ENCODE measurements at regions not wholly inside any gene's neighbourhood (a gene's known extent, or its start where the extent isn't known, plus 50 kb on each side); places are given as distances from the start of the nearest gene placed in this dataset.

DNA sequence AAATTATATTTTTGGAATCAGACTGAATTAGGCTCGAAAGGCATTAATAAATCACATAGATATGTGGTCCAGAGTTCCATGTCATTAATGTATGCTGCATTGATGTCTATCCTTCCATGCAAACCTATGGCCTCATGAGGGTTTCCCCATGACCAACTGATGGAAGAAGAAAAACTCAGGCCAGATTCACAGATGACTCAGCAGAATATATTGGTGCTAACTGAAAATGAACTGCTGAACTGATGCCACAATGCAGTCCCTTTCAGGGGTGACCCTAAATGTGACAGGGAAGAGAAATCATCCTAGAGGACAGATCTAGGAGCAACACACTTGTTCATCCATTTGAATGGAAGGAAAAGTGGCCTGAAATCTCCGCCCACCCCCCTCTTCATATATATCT lies 110.5 kb upstream of the KCND3 start:
- no TSS peak for BruUV-seq (replicated peaks)
- ChIA-PET CTCF (ENCODE audit: low intra/inter-chr PET ratio) (no interaction called here), POLR2A (no interaction called here)
- H3K9ac ChIP-seq (ENCODE audit: insufficient read depth in 1 of 2, low read depth in 2 of 2, low read length in 2 of 2) = no peak overlapping the region
- intact Hi-C loops (cut with micrococcal nuclease) (no loop called here), in situ Hi-C loops (cut with MboI) (no loop called here)
- TF ChIP-seq MAFK (IDR thresholded peaks at IDR 0.05; ENCODE audit: low read length) (peak; percentile 46; the same call in 1 of the 2 replicates), ZC3H11A (IDR thresholded peaks at IDR 0.05; ENCODE audit: low read depth, low read length) (no peak), C11orf30 (IDR thresholded peaks at IDR 0.05; ENCODE audit: low read depth) (peak; percentile 55), MAFF (IDR thresholded peaks at IDR 0.05; ENCODE audit: low read length) (peak; percentile 49; the same call in 1 of the 2 replicates), ZNF316 (IDR thresholded peaks at IDR 0.05) (peak; percentile 57), MAFG (tag; conservative IDR thresholded peaks at IDR 0.05) (peak; percentile 82), ZBTB1 (CRISPR knock-in tag; IDR thresholded peaks at IDR 0.05; ENCODE audit: borderline replicate concordance, low read depth) (no peak), NFE2 (IDR thresholded peaks at IDR 0.05; ENCODE audit: low read depth) (peak; percentile 66), NFE2L1 (tag; IDR thresholded peaks at IDR 0.05; ENCODE audit: borderline replicate concordance, low read depth) (peak; percentile 41; the same call in 1 of the 2 replicates)
- no peak overlapping the region for H3K4me3 ChIP-seq
- ATAC-seq = no peak
- WGBS (ENCODE audit: insufficient coverage, low coverage, missing lambda C conversion rate) = 0% methylated on average over 2 of the region's 2 CpGs
- no peaks in the 10 kb centered on the region for H3K4me1 ChIP-seq (replicated peaks in 1 of 2; ENCODE audit: control insufficient read depth in 2 of 2, insufficient read depth in 2 of 2, low read length in 2 of 2)
- H3K79me2 ChIP-seq (ENCODE audit: control insufficient read depth, insufficient read depth, low read length) = no peaks in the 10 kb centered on the region
- no peak overlapping the region for H3K4me2 ChIP-seq (ENCODE audit: insufficient read depth, low read length)
- DNase-seq (ENCODE audit: extremely low read depth in 1 of 4, low spot score in 3 of 4) = no peak
- H3K9me1 ChIP-seq (ENCODE audit: control insufficient read depth, insufficient read depth, low read length) = no peaks in the 10 kb centered on the region
- no peaks in the 10 kb centered on the region for H4K20me1 ChIP-seq (replicated peaks; ENCODE audit: control insufficient read depth, insufficient read depth, low read length)
- no peak overlapping the region for H3K27ac ChIP-seq (ENCODE audit: extremely low read depth, low read depth, low read length)
- no peaks in the 10 kb centered on the region for H3K36me3 ChIP-seq (ENCODE audit: control insufficient read depth, insufficient read depth, low read length)
- no peak overlapping the region for H2AFZ ChIP-seq (ENCODE audit: low read depth, low read length)
- H3K27me3 ChIP-seq (ENCODE audit: control insufficient read depth in 2 of 2, insufficient read depth in 2 of 2, low read length in 2 of 2) = no peaks in the 10 kb centered on the region
- FAIRE-seq = no peak
- H3K9me3 ChIP-seq (replicated peaks; ENCODE audit: control insufficient read depth, insufficient read depth, low read depth, low read length) = no peaks in the 10 kb centered on the region

DNA sequence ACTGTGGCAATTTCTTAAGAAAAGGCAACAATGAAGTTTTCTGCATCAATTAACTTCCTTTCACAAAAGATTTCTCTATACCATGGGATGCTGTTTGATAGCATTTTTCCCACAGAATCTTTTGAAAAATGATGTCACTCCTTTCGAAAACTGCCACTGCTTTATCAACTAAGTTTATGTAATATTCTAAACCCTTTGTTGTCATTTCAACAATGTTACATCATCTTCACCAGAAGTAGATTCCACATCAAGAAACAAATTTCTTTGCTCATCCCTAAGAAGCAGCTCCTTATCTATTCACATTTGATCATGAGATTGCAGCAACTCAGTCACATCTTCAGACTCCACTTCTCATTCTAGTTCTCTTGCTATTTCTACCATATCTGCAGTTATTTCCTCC lies 116.1 kb upstream of the KCND3 start:
- no peak overlapping the region for H3K9ac ChIP-seq (ENCODE audit: insufficient read depth in 1 of 2, low read depth in 2 of 2, low read length in 2 of 2)
- H3K36me3 ChIP-seq (ENCODE audit: control insufficient read depth, insufficient read depth, low read length) = no peaks in the 10 kb centered on the region
- no peak overlapping the region for H3K27ac ChIP-seq (ENCODE audit: extremely low read depth, low read depth, low read length)
- H3K4me3 ChIP-seq = no peak overlapping the region
- H3K4me2 ChIP-seq (ENCODE audit: insufficient read depth, low read length) = no peak overlapping the region
- H3K9me3 ChIP-seq (replicated peaks; ENCODE audit: control insufficient read depth, insufficient read depth, low read depth, low read length) = no peaks in the 10 kb centered on the region
- CTCF ChIA-PET (ENCODE audit: low intra/inter-chr PET ratio) = no interaction called here
- no peak overlapping the region for H2AFZ ChIP-seq (ENCODE audit: low read depth, low read length)
- no peak for FAIRE-seq
- no peaks in the 10 kb centered on the region for H3K4me1 ChIP-seq (replicated peaks in 1 of 2; ENCODE audit: control insufficient read depth in 2 of 2, insufficient read depth in 2 of 2, low read length in 2 of 2)
- no peaks in the 10 kb centered on the region for H4K20me1 ChIP-seq (replicated peaks; ENCODE audit: control insufficient read depth, insufficient read depth, low read length)
- in situ Hi-C loops (cut with MboI) = no loop called here
- 0% methylated on average over 1 of the region's 1 CpG for WGBS (ENCODE audit: insufficient coverage, low coverage, missing lambda C conversion rate)
- no peaks in the 10 kb centered on the region for H3K27me3 ChIP-seq (ENCODE audit: control insufficient read depth in 2 of 2, insufficient read depth in 2 of 2, low read length in 2 of 2)
- H3K79me2 ChIP-seq (ENCODE audit: control insufficient read depth, insufficient read depth, low read length) = no peaks in the 10 kb centered on the region
- POLR2A ChIA-PET = no interaction called here
- no peak for DNase-seq (ENCODE audit: extremely low read depth in 1 of 4, low spot score in 3 of 4)
- ATAC-seq = no peak
- no peaks in the 10 kb centered on the region for H3K9me1 ChIP-seq (ENCODE audit: control insufficient read depth, insufficient read depth, low read length)
- intact Hi-C loops (cut with micrococcal nuclease) = no loop called here
- no TSS peak for BruUV-seq (replicated peaks)
- TF ChIP-seq ZNF124 (CRISPR knock-in tag; IDR thresholded peaks at IDR 0.05) (no peak), CEBPG (CRISPR knock-in tag; IDR thresholded peaks at IDR 0.05) (no peak), CEBPG (tag; conservative IDR thresholded peaks at IDR 0.05 in 1 of 2, IDR thresholded peaks at IDR 0.05 in 1 of 2) (peak; percentile 64 to 87), POLR2H (tag; IDR thresholded peaks at IDR 0.05; ENCODE audit: low read depth) (peak; percentile 38; the same call in 1 of the 2 replicates), ATF7 (IDR thresholded peaks at IDR 0.05) (peak; percentile 69; the same call in 1 of the 2 replicates), TRIM24 (IDR thresholded peaks at IDR 0.05) (peak; percentile 13 to 62; a peak in 1 of 4 replicates), EP300 (IDR thresholded peaks at IDR 0.05; ENCODE audit: low read length) (peak; percentile 23; the same call in 1 of the 2 replicates)
- TF ChIP-seq, protein P1, sequence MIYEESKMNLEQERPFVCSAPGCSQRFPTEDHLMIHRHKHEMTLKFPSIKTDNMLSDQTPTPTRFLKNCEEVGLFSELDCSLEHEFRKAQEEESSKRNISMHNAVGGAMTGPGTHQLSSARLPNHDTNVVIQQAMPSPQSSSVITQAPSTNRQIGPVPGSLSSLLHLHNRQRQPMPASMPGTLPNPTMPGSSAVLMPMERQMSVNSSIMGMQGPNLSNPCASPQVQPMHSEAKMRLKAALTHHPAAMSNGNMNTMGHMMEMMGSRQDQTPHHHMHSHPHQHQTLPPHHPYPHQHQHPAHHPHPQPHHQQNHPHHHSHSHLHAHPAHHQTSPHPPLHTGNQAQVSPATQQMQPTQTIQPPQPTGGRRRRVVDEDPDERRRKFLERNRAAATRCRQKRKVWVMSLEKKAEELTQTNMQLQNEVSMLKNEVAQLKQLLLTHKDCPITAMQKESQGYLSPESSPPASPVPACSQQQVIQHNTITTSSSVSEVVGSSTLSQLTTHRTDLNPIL (CRISPR knock-in tag; IDR thresholded peaks at IDR 0.05) = no peak

All from K562 (cell line).